ENCODE measurements at regions not wholly inside any gene's neighbourhood (a gene's known extent, or its start where the extent isn't known, plus 50 kb on each side); places are given as distances from the start of the nearest gene placed in this dataset.

DNA sequence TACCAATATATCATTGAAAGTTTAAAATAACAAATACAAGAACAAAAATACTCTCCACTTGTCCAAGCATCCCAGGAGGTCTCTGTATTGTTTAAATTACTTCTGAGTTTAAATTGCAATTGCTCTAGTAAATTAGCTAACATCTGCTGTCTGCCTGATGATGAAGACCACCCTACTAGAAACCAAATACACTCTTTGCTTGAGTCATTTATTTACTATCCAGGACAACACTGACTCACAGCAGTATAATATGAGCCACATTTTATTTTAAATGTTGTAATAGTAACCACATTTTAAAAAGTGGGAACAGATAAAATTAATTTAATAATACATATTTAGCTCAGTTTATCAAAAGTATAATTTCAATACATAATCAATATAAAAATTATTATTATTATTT is 62.9 kb upstream of the EEA1 start:
- no peaks in the 10 kb centered on the region for H3K36me3 ChIP-seq
- ATAC-seq (ENCODE audit: insufficient number of reproducible peaks, low FRiP score, low read depth) (no peak), DNase-seq (ENCODE audit: low spot score) (no peak)
- H3K9me3 ChIP-seq, result no peaks in the 10 kb centered on the region
- H3K4me1 ChIP-seq (ENCODE audit: control insufficient read depth in 1 of 2, low read depth in 2 of 2), result peaks cover 7 to 22% of the 10 kb centered on the region in 2 donors
- no peak overlapping the region for H3K4me3 ChIP-seq
- TF ChIP-seq, protein P1, sequence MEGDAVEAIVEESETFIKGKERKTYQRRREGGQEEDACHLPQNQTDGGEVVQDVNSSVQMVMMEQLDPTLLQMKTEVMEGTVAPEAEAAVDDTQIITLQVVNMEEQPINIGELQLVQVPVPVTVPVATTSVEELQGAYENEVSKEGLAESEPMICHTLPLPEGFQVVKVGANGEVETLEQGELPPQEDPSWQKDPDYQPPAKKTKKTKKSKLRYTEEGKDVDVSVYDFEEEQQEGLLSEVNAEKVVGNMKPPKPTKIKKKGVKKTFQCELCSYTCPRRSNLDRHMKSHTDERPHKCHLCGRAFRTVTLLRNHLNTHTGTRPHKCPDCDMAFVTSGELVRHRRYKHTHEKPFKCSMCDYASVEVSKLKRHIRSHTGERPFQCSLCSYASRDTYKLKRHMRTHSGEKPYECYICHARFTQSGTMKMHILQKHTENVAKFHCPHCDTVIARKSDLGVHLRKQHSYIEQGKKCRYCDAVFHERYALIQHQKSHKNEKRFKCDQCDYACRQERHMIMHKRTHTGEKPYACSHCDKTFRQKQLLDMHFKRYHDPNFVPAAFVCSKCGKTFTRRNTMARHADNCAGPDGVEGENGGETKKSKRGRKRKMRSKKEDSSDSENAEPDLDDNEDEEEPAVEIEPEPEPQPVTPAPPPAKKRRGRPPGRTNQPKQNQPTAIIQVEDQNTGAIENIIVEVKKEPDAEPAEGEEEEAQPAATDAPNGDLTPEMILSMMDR (IDR thresholded peaks at IDR 0.05), result no peak
- no peak overlapping the region for H3K27ac ChIP-seq
- no peaks in the 10 kb centered on the region for H3K27me3 ChIP-seq (replicated peaks; ENCODE audit: insufficient read depth)

DNA sequence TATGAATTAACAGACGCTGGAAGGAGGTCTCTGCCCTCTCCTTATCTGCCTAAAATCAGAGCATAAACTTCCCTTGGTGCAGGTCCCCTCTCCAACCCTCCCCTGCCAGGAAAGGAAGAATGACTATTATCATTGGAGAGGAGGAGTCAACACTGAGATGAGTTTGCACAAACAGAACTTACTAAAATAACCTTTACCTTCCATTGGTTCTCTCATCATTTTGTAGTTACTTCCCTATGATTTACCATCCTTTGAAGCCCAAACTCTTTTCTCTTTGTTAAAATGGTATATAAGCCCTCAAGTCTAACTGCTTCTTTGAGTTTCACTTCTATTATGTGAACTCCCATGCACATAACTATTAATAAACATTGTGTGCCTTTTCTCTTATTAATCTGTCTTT is 64.2 kb upstream of the EEA1 start:
- Histone ChIP-seq H3K4me3 (no peak overlapping the region), H3K36me3 (no peaks in the 10 kb centered on the region), H3K27ac (no peak overlapping the region), H3K27me3 (replicated peaks; ENCODE audit: insufficient read depth) (no peaks in the 10 kb centered on the region), H3K9me3 (no peaks in the 10 kb centered on the region), H3K4me1 (ENCODE audit: control insufficient read depth in 1 of 2, low read depth in 2 of 2) (peaks cover 0 to 12% of the 10 kb centered on the region in 2 donors)
- ATAC-seq (ENCODE audit: insufficient number of reproducible peaks, low FRiP score, low read depth) (no peak), DNase-seq (ENCODE audit: low spot score) (no peak)
- TF ChIP-seq, protein P1 (IDR thresholded peaks at IDR 0.05), result no peak

DNA sequence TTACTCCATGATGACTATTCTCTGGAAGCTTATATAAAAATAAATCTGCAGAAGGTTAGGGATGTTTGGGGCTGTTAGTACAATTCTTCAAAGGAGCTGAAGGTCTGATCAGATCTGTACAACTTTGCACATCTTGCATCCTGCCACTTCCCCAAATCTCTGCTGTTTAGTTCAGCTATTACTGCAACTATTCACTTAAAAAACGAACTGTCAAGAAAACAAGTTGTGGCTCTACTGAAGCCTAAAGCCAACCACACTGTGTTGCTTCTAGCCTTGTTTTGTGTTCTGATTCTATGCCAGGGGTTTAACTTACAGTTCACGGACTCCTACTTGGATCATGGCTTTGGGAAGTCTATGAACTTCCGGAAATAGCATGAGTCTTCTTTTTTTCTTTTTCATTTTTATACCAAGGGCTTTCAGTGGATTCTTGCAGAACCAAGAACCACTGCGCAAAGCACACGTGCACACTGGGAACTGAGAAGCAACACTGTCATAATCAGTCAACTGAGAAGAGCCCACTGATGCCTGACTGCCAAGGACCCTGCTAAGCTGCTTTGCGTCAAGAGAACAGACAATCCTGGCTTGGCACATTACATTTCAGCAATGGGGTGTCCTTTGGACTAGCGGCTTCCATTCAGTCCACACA is 66.3 kb upstream of the EEA1 start:
- Histone ChIP-seq H3K27ac (no peak overlapping the region), H3K27me3 (replicated peaks; ENCODE audit: insufficient read depth) (no peaks in the 10 kb centered on the region), H3K36me3 (no peaks in the 10 kb centered on the region), H3K4me1 (ENCODE audit: control insufficient read depth in 1 of 2, low read depth in 2 of 2) (no peaks in the 10 kb centered on the region), H3K4me3 (no peak overlapping the region), H3K9me3 (no peaks in the 10 kb centered on the region)
- ATAC-seq (ENCODE audit: insufficient number of reproducible peaks, low FRiP score, low read depth), result no peak
- no peak for DNase-seq (ENCODE audit: low spot score)
- TF ChIP-seq, protein P1 (IDR thresholded peaks at IDR 0.05), result no peak

DNA sequence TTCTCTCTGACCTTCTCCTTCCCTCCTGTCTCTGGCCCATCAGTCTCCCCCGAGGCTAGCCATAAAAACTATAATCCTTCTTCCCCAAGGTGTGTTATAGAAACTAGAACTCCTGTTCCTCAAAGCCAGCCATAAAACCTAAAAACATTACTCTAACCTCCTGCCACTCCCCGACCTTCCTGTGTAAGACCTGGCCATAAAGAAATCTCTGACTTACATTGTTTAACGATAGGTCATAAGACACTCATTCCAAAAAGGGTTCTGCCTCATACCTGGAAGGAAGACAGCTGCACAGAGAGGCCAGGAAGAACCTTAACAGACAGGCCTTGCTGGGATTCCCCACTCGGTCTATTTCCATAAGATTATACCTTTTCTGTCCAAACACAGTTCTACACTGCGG is 70.9 kb upstream of the EEA1 start:
- Histone ChIP-seq H3K27ac (no peak overlapping the region), H3K36me3 (no peaks in the 10 kb centered on the region), H3K27me3 (replicated peaks; ENCODE audit: insufficient read depth) (no peaks in the 10 kb centered on the region), H3K4me3 (no peak overlapping the region), H3K9me3 (no peaks in the 10 kb centered on the region), H3K4me1 (ENCODE audit: control insufficient read depth in 1 of 2, low read depth in 2 of 2) (peaks cover 5 to 18% of the 10 kb centered on the region in 2 donors)
- DNase-seq (ENCODE audit: low spot score), result no peak
- TF ChIP-seq, protein P1 (IDR thresholded peaks at IDR 0.05), result no peak
- no peak for ATAC-seq (ENCODE audit: insufficient number of reproducible peaks, low FRiP score, low read depth)

DNA sequence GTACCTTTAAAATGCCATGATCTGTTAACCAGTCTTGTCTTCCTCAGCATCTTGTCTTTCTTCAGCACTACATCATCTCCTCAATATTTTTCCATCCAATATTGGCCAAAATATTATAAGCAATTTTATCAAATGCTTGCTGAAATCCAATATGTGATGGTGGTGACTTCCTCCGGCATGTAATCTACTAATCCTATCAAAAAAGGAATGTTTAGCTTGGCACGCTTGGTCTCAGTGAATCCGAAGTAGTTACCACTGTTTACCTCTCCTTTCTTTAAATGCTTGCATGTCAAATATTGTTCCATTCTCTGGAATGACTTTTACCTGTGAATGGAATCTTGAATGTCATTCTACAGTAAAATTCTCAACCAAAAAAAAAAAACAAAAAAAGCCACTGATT is 72.3 kb upstream of the EEA1 start:
- no peak overlapping the region for H3K4me3 ChIP-seq
- H3K27ac ChIP-seq, result no peak overlapping the region

More for the DNA sequence above, 72.3 kb upstream of the EEA1 start:
- peaks cover 5 to 18% of the 10 kb centered on the region in 2 donors for H3K4me1 ChIP-seq (ENCODE audit: control insufficient read depth in 1 of 2, low read depth in 2 of 2)
- ATAC-seq (ENCODE audit: insufficient number of reproducible peaks, low FRiP score, low read depth) (no peak), DNase-seq (ENCODE audit: low spot score) (no peak)
- H3K27me3 ChIP-seq (replicated peaks; ENCODE audit: insufficient read depth), result no peaks in the 10 kb centered on the region
- no peaks in the 10 kb centered on the region for H3K36me3 ChIP-seq
- H3K9me3 ChIP-seq, result no peaks in the 10 kb centered on the region
- TF ChIP-seq, protein P1 (IDR thresholded peaks at IDR 0.05), result no peak
